ENCODE measurements at regions not wholly inside any gene's neighbourhood (a gene's known extent, or its start where the extent isn't known, plus 50 kb on each side); places are given as distances from the start of the nearest gene placed in this dataset.

GRCh38 chr7:123401295-123401694 lies 133.1 kb downstream of the IQUB start:
- no peak for DNase-seq (ENCODE audit: low spot score in 2 of 2)
- no peak for FAIRE-seq

GRCh38 chr7:123400196-123400595 lies 134.2 kb downstream of the IQUB start:
- DNase-seq (ENCODE audit: low spot score in 2 of 2): no peak
- FAIRE-seq: no peak

GRCh38 chr7:123398921-123399320 lies 135.5 kb downstream of the IQUB start:
- no peak for DNase-seq (ENCODE audit: low spot score in 2 of 2)
- FAIRE-seq: no peak

GRCh38 chr7:123397746-123398338 lies 136.6 kb downstream of the IQUB start:
- FAIRE-seq: no peak
- no peak for DNase-seq (ENCODE audit: low spot score in 2 of 2)

GRCh38 chr7:123393623-123394022 lies 140.8 kb downstream of the IQUB start:
- DNase-seq (ENCODE audit: low spot score in 2 of 2) (no peak), FAIRE-seq (no peak)

GRCh38 chr7:123372368-123372767 lies 162.0 kb downstream of the IQUB start:
- DNase-seq (ENCODE audit: low spot score in 2 of 2): no peak
- FAIRE-seq: no peak

GRCh38 chr7:123367484-123368122 lies 166.8 kb downstream of the IQUB start:
- FAIRE-seq (no peak), DNase-seq (ENCODE audit: low spot score in 2 of 2) (no peak)

DNA sequence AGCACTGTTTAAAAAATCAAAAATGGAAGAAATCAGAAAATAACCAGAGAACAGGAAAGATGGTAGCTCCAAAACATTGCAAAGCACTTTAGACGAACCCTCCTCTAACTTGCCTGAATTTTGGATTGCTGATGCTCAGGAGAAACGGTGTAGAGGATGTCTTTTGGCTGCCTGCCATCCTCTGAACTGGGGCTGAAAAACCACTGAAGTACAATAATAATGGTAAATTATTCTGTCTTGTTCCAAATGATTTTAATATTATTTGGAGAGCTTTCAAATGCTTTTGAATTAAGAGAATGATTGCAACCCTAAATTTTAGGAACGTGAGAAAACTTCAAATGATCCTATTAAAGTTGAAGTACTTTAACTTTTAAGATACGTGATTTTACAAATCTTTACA lies 167.3 kb upstream of the SLC13A1 start:
- FAIRE-seq: no peak

GRCh38 chr7:123366626-123367025 lies 166.9 kb upstream of the SLC13A1 start:
- FAIRE-seq (no peak), DNase-seq (ENCODE audit: low spot score in 2 of 2) (no peak)

More for the DNA sequence above, 167.3 kb upstream of the SLC13A1 start:
- DNase-seq (ENCODE audit: low spot score in 2 of 2): no peak

DNA sequence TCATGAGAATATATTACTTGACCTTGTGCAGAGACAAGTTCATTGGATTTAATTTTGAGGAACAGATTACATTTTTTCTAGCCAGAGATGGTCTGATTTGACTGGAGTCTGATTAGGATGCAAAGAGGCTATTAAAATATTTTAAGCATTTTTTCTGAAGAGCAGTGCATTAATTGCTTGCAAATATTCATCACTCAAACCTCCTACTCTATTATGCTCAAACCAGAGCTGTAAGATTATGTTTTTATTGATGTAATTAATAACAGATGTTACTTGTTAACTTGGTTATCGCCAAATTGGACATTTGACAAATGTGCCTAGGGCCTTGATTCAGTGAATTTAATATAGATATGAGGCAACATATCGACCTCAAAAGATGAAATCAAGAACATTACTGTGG lies 160.9 kb upstream of the SLC13A1 start:
- no peak for DNase-seq (ENCODE audit: low spot score in 2 of 2)
- FAIRE-seq: no peak

DNA sequence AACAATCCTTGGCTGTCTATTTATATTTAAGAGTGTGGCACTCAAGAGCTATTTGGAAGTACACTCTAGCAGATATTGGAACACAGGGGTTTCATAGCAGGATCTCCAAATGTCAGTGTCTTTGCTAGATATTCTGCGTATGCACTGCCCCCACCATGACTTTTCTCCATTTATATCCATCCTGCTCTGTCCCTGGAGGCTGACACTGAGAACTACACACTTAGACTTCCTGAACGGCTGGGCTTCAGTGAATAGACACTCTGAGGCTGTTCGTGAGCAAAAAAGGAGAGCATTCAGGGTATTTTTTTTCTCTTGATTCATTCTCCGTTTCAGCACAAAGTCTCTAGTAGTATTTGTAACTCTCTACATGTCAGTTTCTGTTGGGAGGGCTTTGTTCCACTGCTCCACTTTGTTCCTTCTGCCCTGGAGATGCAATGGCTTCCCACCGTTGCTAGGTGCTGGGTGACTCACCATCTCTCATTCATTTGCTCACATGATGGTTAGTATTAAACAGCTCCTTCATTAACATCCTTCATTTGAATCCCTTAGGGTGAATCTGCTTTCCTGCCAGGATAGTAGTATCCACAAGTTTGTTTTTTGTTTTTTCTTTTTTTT lies 155.9 kb upstream of the SLC13A1 start:
- FAIRE-seq: no peak
- DNase-seq (ENCODE audit: low spot score in 2 of 2): peak in 1 of 2 donors; percentile 6

- no peak for DNase-seq (ENCODE audit: low spot score in 2 of 2)
- FAIRE-seq: no peak
Observed at GRCh38 chr7:123352973-123353372, 153.2 kb upstream of the SLC13A1 start.

DNA sequence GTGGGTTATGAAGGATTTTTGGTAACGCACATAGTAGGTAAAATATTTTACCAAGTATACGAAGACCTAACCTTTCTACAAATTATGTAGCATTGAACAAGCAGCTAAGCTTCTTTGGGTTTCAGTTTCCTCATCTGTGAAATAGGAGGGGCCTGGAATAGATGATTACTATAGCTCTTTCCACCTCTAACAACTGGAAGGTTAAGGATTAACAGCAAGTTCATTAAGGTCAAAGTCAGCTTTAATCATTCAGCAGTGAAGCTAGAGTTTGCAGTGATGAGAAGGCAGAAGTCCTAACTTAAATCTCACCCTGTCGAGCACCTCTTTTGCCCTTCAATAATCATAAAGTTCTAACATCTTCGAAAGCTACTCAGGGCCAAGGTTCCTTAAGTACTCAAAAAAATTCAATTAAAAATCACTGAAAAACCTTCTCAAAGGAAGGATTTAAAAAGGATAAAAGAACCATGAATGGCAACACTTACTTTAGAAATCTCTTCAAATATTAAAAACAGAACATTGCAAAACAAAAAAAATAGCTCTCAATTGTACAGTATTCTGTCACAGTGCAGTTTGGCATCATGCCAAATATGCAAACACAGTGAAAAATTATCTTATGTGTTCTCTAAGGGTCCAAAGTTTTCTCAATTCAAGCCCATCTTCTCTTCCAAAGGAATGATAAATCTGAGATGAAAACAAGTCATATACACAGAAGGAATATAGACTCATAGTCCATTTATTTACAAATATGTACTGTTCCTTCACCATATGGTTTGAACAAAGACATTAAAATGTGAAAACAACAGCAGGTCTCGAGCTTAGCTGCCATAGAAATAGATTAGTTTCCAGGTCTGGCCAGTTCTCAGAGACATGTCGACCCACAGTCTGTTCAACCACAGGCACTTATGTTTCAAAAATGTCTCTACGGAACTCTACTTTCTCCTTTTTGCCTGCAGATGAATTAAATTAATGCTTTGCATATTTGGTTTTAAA lies 152.0 kb upstream of the SLC13A1 start:
- no peak for DNase-seq (ENCODE audit: low spot score in 2 of 2)

GRCh38 chr7:123351027-123351426 lies 151.3 kb upstream of the SLC13A1 start:
- DNase-seq (ENCODE audit: low spot score in 2 of 2): no peak
- FAIRE-seq: no peak

More for the DNA sequence above, 152.0 kb upstream of the SLC13A1 start:
- no peak for FAIRE-seq

DNA sequence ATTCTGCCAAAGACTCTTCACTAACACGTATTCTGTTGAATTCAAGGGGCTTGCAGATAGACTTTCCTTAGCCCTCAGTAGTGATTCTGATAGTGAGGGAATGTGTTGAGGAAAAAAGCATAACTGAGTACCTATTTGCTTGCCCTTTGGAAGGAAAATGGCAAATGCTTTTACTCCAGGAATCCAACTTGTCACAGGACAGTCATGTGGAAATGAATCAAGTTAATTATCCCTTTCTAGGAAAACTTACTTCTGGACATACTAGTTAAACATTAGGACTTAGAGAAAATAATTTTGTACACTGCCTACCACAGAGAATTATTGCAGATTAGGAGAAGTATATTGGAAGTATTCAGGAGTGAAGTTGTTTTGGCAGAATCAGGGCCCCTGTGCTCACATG lies 148.9 kb upstream of the SLC13A1 start:
- FAIRE-seq: no peak
- no peak for DNase-seq (ENCODE audit: low spot score in 2 of 2)

GRCh38 chr7:123346766-123347165 lies 147.0 kb upstream of the SLC13A1 start:
- DNase-seq (ENCODE audit: low spot score in 2 of 2) (no peak), FAIRE-seq (no peak)

DNA sequence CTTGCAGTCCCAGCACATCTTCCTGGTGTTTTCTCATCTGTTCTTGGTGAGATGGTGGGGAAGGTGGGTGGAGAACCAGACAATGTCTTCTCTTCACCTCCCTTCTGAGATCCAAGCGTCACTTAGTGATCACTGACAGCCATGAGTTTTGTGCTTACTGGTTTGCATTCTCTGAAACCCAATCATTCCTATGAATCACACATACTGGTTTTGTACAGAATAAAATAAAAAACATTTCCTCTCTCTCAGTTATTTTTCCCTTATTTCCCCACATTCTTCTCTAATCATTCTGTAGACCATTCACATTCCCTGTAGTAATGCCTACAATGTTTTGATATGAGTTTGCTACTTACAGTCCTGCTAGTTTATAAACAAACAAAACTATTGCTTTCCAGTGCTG lies 143.8 kb upstream of the SLC13A1 start:
- no peak for FAIRE-seq
- no peak for DNase-seq (ENCODE audit: low spot score in 2 of 2)

GRCh38 chr7:123341102-123341501 lies 141.3 kb upstream of the SLC13A1 start:
- DNase-seq (ENCODE audit: low spot score in 2 of 2) (no peak), FAIRE-seq (no peak)

- FAIRE-seq (no peak), DNase-seq (ENCODE audit: low spot score in 2 of 2) (no peak)
Observed at GRCh38 chr7:123338688-123339087, 138.9 kb upstream of the SLC13A1 start.

GRCh38 chr7:123329988-123330643 lies 130.3 kb upstream of the SLC13A1 start:
- FAIRE-seq (no peak), DNase-seq (ENCODE audit: low spot score in 2 of 2) (no peak)
